HL-60 (cell line): ENCODE measurements at regions not wholly inside any gene's neighbourhood (a gene's known extent, or its start where the extent isn't known, plus 50 kb on each side); places are given as distances from the start of the nearest gene placed in this dataset.

Experiments used
- DNase-seq, 2 experiments: peaks; one replicate each; pipeline ENCODE4 v3.0.0-alpha.2; 2010 to 2020; ENCODE audit warnings: low read depth in 1 of 2, low spot score in 1 of 2
- H3K27ac ChIP-seq: fragments of 250-450 bp; sonication (Bioruptor Pico); replicated peaks from 2 replicates; pipeline ENCODE4 v1.5.1; 2020; ENCODE audit warnings: mild to moderate bottlenecking, moderate library complexity
- H3K27me3 ChIP-seq: fragments of 250-450 bp; sonication (Bioruptor Pico); 2 replicates; pipeline ENCODE4 v1.5.1; 2021; ENCODE audit warnings: mild to moderate bottlenecking, moderate library complexity; ENCODE audit not compliant: insufficient read depth, poor library complexity, severe bottlenecking
- H3K4me3 ChIP-seq: replicated peaks from 2 replicates; pipeline ENCODE4 v1.5.1; 2011; ENCODE audit warnings: mild to moderate bottlenecking, control low read depth, low read length; ENCODE audit not compliant: insufficient read depth
- CTCF ChIP-seq: IDR thresholded peaks from one replicate; pipeline ENCODE4 v1.5.1; 2011; ENCODE audit warnings: low read length, control low read depth, inconsistent platforms; ENCODE audit not compliant: insufficient read depth
- GABPA ChIP-seq: IDR thresholded peaks from 2 replicates; pipeline ENCODE4 v1.6.1; 2012; ENCODE audit warnings: low read depth
- POLR2AphosphoS5 ChIP-seq: IDR thresholded peaks from 2 replicates; pipeline ENCODE4 v1.6.1; 2012; ENCODE audit warnings: low read depth
- SPI1 ChIP-seq: IDR thresholded peaks from 2 replicates; pipeline ENCODE4 v1.6.1; 2012; ENCODE audit warnings: low read depth, mild to moderate bottlenecking, borderline replicate concordance
- TF ChIP-seq, protein P1 (sequence below): IDR thresholded peaks from 2 replicates; pipeline ENCODE4 v1.6.1; 2012; ENCODE audit warnings: low read depth; ENCODE audit not compliant: insufficient replicate concordance

GRCh38 chr9:24608599-24608998 lies 62.9 kb upstream of the IZUMO3 start:
- Histone ChIP-seq H3K27ac (no peak overlapping the region), H3K4me3 (no peak overlapping the region), H3K27me3 (no peaks in the 10 kb centered on the region)
- DNase-seq = no peak
- TF ChIP-seq GABPA = no peak
- no peak for TF ChIP-seq POLR2AphosphoS5
- no peak for TF ChIP-seq SPI1
- TF ChIP-seq CTCF = no peak
- TF ChIP-seq, protein P1, sequence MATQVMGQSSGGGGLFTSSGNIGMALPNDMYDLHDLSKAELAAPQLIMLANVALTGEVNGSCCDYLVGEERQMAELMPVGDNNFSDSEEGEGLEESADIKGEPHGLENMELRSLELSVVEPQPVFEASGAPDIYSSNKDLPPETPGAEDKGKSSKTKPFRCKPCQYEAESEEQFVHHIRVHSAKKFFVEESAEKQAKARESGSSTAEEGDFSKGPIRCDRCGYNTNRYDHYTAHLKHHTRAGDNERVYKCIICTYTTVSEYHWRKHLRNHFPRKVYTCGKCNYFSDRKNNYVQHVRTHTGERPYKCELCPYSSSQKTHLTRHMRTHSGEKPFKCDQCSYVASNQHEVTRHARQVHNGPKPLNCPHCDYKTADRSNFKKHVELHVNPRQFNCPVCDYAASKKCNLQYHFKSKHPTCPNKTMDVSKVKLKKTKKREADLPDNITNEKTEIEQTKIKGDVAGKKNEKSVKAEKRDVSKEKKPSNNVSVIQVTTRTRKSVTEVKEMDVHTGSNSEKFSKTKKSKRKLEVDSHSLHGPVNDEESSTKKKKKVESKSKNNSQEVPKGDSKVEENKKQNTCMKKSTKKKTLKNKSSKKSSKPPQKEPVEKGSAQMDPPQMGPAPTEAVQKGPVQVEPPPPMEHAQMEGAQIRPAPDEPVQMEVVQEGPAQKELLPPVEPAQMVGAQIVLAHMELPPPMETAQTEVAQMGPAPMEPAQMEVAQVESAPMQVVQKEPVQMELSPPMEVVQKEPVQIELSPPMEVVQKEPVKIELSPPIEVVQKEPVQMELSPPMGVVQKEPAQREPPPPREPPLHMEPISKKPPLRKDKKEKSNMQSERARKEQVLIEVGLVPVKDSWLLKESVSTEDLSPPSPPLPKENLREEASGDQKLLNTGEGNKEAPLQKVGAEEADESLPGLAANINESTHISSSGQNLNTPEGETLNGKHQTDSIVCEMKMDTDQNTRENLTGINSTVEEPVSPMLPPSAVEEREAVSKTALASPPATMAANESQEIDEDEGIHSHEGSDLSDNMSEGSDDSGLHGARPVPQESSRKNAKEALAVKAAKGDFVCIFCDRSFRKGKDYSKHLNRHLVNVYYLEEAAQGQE = no peak

GRCh38 chr9:24602693-24603352 lies 57.1 kb upstream of the IZUMO3 start:
- Histone ChIP-seq H3K27ac (no peak overlapping the region), H3K4me3 (no peak overlapping the region), H3K27me3 (no peaks in the 10 kb centered on the region)
- DNase-seq = no peak
- no peak for TF ChIP-seq GABPA
